ENCODE measurements at regions not wholly inside any gene's neighbourhood (a gene's known extent, or its start where the extent isn't known, plus 50 kb on each side); places are given as distances from the start of the nearest gene placed in this dataset.

GRCh38 chr2:59713577-59713976 lies 839.9 kb downstream of the BCL11A start:
- TF ChIP-seq ZNF274 (IDR thresholded peaks at IDR 0.05; ENCODE audit: borderline replicate concordance, extremely low read depth, low read length), result no peak
- no peak for TF ChIP-seq CHD2 (IDR thresholded peaks at IDR 0.05; ENCODE audit: low read length)
- no peak for TF ChIP-seq EP300 (IDR thresholded peaks at IDR 0.05; ENCODE audit: borderline replicate concordance in 1 of 2, low read depth in 2 of 2, low read length in 2 of 2)
- TF ChIP-seq USF2 (IDR thresholded peaks at IDR 0.05; ENCODE audit: low read length), result no peak
- TF ChIP-seq MAX (IDR thresholded peaks at IDR 0.05), result no peak
- TF ChIP-seq, protein P1, sequence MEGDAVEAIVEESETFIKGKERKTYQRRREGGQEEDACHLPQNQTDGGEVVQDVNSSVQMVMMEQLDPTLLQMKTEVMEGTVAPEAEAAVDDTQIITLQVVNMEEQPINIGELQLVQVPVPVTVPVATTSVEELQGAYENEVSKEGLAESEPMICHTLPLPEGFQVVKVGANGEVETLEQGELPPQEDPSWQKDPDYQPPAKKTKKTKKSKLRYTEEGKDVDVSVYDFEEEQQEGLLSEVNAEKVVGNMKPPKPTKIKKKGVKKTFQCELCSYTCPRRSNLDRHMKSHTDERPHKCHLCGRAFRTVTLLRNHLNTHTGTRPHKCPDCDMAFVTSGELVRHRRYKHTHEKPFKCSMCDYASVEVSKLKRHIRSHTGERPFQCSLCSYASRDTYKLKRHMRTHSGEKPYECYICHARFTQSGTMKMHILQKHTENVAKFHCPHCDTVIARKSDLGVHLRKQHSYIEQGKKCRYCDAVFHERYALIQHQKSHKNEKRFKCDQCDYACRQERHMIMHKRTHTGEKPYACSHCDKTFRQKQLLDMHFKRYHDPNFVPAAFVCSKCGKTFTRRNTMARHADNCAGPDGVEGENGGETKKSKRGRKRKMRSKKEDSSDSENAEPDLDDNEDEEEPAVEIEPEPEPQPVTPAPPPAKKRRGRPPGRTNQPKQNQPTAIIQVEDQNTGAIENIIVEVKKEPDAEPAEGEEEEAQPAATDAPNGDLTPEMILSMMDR (IDR thresholded peaks at IDR 0.05; ENCODE audit: control extremely low read depth in 1 of 3, insufficient read depth in 1 of 3, low read depth in 1 of 3, low read length in 3 of 3), result no peak
- TF ChIP-seq POLR2A (IDR thresholded peaks at IDR 0.05; ENCODE audit: control extremely low read depth in 1 of 2, low read depth in 2 of 2, low read length in 2 of 2), result no peak
